WTC11 (cell line): ENCODE measurements at regions not wholly inside any gene's neighbourhood (a gene's known extent, or its start where the extent isn't known, plus 50 kb on each side); places are given as distances from the start of the nearest gene placed in this dataset.

Source experiments
- ATF1 ChIP-seq: sonication (generic); formaldehyde crosslinking; IDR thresholded peaks from 2 replicates; pipeline ENCODE4 v1.8.1; 2023; ENCODE audit warnings: mild to moderate bottlenecking, moderate library complexity, missing genetic modification reagents
- CTCF ChIP-seq: fragments of 200-600 bp; IDR thresholded peaks from 2 replicates; pipeline ENCODE4 v1.8.0; 2022; ENCODE audit warnings: antibody characterized with exemption
- FOXK1 ChIP-seq: sonication (generic); formaldehyde crosslinking; IDR thresholded peaks from 2 replicates; pipeline ENCODE4 v1.8.0; 2022; ENCODE audit warnings: mild to moderate bottlenecking, moderate library complexity, missing genetic modification reagents
- FOXP4 ChIP-seq: sonication (generic); formaldehyde crosslinking; IDR thresholded peaks from 2 replicates; pipeline ENCODE4 v1.8.0; 2022; ENCODE audit warnings: mild to moderate bottlenecking, missing genetic modification reagents
- GTF2I ChIP-seq: fragments of 250-450 bp; sonication (Bioruptor Pico); conservative IDR thresholded peaks from 2 replicates; pipeline ENCODE4 v1.4.0; 2021; ENCODE audit warnings: mild to moderate bottlenecking
- MYBL2 ChIP-seq: sonication (generic); formaldehyde crosslinking; IDR thresholded peaks from 2 replicates; pipeline ENCODE4 v1.8.1; 2023; ENCODE audit warnings: mild to moderate bottlenecking, moderate library complexity, missing genetic modification reagents
- NFE2L1 ChIP-seq: sonication (generic); formaldehyde crosslinking; IDR thresholded peaks from 2 replicates; pipeline ENCODE4 v1.8.1; 2023; ENCODE audit warnings: missing genetic modification reagents
- OVOL2 ChIP-seq: fragments of 250-450 bp; sonication (Bioruptor Pico); IDR thresholded peaks from 2 replicates; pipeline ENCODE4 v1.9.0; 2021; ENCODE audit warnings: mild to moderate bottlenecking, borderline replicate concordance
- PREB ChIP-seq: sonication (generic); formaldehyde crosslinking; IDR thresholded peaks from 2 replicates; pipeline ENCODE4 v1.8.1; 2022; ENCODE audit warnings: mild to moderate bottlenecking, missing genetic modification reagents, moderate library complexity, borderline replicate concordance
- PRRX2 ChIP-seq: fragments of 250-450 bp; sonication (Bioruptor Pico); IDR thresholded peaks from 2 replicates; pipeline ENCODE4 v1.8.0; 2021; ENCODE audit warnings: mild to moderate bottlenecking
- ZNF423 ChIP-seq: fragments of 250-450 bp; sonication (Bioruptor Pico); IDR thresholded peaks from 2 replicates; pipeline ENCODE4 v2.1.2; 2022; ENCODE audit warnings: mild to moderate bottlenecking, moderate library complexity
- ZNF425 ChIP-seq: fragments of 250-450 bp; sonication (Bioruptor Pico); conservative IDR thresholded peaks from 2 replicates; pipeline ENCODE4 v1.9.0; 2021; ENCODE audit warnings: mild to moderate bottlenecking
- TF ChIP-seq, protein P1 (sequence below): sonication (generic); formaldehyde crosslinking; IDR thresholded peaks from 2 replicates; pipeline ENCODE4 v1.8.0; 2023; ENCODE audit warnings: mild to moderate bottlenecking, missing genetic modification reagents
- TF ChIP-seq, protein P2 (sequence below): sonication (generic); formaldehyde crosslinking; IDR thresholded peaks from 2 replicates; pipeline ENCODE4 v1.8.1; 2023; ENCODE audit warnings: mild to moderate bottlenecking, missing genetic modification reagents, borderline replicate concordance

DNA sequence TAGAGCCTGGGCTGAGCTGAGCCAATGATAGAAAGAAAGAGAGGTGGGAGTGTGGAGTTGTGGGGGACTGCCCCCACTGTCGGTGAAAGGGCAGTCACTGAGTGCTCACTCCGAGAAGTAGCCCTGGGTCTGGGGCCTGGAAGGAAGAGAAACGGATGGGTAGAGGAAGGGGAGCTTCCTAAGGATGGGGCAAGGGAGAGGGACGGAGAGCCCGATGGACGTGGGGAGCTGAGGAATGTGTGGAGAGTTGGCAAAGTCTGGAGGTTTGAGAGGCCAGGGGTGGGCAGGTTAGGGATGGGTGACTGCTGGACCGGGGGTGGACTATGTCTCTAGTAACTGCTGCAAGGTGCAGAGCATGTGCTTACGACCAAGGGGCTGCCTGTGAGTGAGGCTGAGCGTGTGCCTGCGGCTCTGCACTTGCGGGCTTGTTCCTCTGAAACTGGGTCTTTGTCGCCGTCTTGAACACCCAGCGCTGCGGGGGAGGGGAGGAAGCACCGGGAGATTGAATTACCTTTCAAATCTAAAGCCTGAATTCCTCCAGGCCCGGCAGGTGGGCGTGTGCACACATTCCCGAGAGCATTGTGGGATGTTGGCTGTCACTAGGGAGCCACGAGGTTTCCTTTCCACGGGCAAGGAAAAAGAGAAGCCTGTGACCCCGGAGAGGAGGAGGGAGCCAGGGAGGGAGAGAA, 76.4 kb upstream of the ARAP3 start (continued):
- TF ChIP-seq ZNF425 (no peak), PRRX2 (CRISPR knock-in tag) (no peak), ZNF423 (CRISPR knock-in tag) (peak; percentile 81; the same call in 1 of the 2 replicates), PREB (CRISPR knock-in tag) (no peak), GTF2I (CRISPR knock-in tag) (no peak), FOXK1 (CRISPR knock-in tag) (0 out of 2 replicates have a peak, but pooled peaks have one; percentile 14), OVOL2 (CRISPR knock-in tag) (no peak), MYBL2 (no peak), CTCF (no peak), ATF1 (CRISPR knock-in tag) (no peak), NFE2L1 (CRISPR knock-in tag) (no peak), FOXP4 (CRISPR knock-in tag) (no peak)
- TF ChIP-seq, protein P1, sequence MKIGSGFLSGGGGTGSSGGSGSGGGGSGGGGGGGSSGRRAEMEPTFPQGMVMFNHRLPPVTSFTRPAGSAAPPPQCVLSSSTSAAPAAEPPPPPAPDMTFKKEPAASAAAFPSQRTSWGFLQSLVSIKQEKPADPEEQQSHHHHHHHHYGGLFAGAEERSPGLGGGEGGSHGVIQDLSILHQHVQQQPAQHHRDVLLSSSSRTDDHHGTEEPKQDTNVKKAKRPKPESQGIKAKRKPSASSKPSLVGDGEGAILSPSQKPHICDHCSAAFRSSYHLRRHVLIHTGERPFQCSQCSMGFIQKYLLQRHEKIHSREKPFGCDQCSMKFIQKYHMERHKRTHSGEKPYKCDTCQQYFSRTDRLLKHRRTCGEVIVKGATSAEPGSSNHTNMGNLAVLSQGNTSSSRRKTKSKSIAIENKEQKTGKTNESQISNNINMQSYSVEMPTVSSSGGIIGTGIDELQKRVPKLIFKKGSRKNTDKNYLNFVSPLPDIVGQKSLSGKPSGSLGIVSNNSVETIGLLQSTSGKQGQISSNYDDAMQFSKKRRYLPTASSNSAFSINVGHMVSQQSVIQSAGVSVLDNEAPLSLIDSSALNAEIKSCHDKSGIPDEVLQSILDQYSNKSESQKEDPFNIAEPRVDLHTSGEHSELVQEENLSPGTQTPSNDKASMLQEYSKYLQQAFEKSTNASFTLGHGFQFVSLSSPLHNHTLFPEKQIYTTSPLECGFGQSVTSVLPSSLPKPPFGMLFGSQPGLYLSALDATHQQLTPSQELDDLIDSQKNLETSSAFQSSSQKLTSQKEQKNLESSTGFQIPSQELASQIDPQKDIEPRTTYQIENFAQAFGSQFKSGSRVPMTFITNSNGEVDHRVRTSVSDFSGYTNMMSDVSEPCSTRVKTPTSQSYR (CRISPR knock-in tag): no peak
- TF ChIP-seq, protein P2, sequence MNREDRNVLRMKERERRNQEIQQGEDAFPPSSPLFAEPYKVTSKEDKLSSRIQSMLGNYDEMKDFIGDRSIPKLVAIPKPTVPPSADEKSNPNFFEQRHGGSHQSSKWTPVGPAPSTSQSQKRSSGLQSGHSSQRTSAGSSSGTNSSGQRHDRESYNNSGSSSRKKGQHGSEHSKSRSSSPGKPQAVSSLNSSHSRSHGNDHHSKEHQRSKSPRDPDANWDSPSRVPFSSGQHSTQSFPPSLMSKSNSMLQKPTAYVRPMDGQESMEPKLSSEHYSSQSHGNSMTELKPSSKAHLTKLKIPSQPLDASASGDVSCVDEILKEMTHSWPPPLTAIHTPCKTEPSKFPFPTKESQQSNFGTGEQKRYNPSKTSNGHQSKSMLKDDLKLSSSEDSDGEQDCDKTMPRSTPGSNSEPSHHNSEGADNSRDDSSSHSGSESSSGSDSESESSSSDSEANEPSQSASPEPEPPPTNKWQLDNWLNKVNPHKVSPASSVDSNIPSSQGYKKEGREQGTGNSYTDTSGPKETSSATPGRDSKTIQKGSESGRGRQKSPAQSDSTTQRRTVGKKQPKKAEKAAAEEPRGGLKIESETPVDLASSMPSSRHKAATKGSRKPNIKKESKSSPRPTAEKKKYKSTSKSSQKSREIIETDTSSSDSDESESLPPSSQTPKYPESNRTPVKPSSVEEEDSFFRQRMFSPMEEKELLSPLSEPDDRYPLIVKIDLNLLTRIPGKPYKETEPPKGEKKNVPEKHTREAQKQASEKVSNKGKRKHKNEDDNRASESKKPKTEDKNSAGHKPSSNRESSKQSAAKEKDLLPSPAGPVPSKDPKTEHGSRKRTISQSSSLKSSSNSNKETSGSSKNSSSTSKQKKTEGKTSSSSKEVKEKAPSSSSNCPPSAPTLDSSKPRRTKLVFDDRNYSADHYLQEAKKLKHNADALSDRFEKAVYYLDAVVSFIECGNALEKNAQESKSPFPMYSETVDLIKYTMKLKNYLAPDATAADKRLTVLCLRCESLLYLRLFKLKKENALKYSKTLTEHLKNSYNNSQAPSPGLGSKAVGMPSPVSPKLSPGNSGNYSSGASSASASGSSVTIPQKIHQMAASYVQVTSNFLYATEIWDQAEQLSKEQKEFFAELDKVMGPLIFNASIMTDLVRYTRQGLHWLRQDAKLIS (CRISPR knock-in tag): no peak
